HUDEP-2 (cell line): ENCODE measurements at regions not wholly inside any gene's neighbourhood (a gene's known extent, or its start where the extent isn't known, plus 50 kb on each side); places are given as distances from the start of the nearest gene placed in this dataset.

Source experiments
- DNase-seq, 76 experiments: peaks; one replicate each; lab custom pipeline; 2025; ENCODE audit not compliant: unreplicated experiment in 76 of 76; lab: John Stamatoyannopoulos, UW

- DNase-seq = no peak
Observed at GRCh38 chr9:117549444-117549843, 134.6 kb upstream of the ASTN2 start.

- DNase-seq = no peak
Observed at GRCh38 chr9:117548556-117548955, 133.7 kb upstream of the ASTN2 start.

DNA sequence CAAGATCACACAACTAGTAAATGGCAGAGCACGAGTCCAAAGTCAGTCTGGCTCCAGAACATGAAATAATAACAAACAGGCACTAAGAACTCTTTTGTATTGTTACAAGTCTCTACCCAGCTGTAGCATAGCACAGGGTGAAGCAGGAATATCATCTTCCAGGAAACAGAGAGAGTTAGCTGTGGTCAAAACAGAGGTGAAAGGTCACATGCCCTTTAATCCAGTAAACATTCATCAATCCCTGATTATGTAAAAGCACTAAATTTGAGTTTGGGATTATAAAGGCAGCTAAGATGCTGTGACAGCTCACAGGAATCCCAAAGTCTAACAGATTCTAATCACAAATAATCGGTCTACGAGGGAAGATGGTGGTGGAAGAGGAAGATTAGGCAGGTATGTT is 133.0 kb upstream of the ASTN2 start:
- DNase-seq = no peak

DNA sequence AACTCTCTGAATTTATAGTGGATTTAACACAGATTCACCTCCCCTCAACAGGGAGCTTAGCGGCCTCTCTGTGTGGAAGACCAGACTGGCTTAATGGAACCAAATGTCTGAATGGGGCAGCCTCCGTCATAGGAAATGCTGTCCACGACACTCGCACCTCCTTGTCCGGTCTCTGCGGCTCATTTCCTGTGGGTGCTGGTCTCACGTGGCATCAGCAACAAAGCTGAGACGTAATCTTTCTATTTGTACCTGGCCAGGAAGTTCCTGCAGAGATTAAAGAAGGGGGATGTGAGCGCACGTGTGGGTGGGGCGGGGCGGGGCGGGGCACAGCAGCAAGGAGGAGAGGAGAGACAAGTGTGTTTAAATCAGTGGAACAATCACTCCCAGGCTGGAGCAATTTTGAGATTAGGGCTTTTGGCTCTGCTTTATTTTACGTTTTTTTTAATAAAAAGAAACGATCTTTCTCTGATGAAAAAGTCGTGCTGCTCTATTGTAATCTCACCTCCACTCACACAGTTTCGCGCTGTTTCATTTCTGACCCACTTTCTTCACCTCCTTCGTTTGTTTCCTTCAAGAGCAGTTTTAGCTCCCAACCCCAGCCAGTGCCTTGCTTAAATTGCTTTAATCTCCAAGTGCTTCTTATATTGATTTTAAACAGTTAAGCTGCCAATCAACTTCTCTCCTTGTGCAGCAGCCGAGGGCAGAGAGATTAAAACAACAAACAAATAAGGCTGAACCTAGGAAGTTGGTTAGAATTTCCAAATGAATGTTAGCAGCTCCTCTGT is 132.2 kb upstream of the ASTN2 start:
- no peak for DNase-seq

DNA sequence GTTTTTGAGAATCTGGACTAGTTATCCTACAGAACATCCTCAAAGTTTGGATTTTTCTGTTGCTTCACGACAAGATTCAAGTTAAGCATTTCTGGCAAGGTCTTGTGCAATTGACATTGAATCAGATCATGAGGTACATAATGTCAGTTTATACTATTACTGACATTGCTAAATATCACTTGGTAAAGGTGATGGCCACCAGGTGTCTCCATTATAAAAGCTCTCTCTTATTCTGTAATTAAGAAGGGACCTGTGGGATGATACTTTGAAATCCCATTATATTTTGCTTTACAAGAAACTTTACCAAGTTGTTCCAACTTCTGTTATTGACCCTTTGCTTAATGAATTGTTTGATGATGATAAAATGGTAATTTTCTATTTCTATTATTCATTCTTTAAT is 131.0 kb upstream of the ASTN2 start:
- DNase-seq = no peak

DNA sequence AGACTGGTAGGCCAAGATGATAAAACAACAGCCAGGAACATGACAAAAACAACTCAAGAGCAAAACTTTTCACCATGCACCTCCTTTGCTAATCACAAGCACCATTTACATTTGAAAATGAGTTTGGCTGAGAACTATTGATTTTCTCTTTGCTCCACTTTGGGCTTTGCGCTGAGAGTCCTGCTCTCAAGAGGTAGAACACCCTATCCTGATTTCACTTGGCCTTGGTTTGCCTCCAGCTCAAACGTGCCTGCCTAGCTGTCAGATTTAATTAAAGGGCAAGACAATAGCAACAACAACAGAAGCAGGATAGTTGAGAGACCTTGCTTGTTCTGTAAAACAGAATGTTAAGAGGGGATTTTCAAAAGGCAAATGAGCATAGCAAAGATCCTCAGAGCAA is 128.2 kb upstream of the ASTN2 start:
- no peak for DNase-seq

- no peak for DNase-seq
Observed at GRCh38 chr9:117542021-117542420, 127.2 kb upstream of the ASTN2 start.

GRCh38 chr9:117541181-117541580 is 126.3 kb upstream of the ASTN2 start:
- no peak for DNase-seq

- no peak for DNase-seq
Observed at GRCh38 chr9:117535973-117536372, 121.1 kb upstream of the ASTN2 start.

DNA sequence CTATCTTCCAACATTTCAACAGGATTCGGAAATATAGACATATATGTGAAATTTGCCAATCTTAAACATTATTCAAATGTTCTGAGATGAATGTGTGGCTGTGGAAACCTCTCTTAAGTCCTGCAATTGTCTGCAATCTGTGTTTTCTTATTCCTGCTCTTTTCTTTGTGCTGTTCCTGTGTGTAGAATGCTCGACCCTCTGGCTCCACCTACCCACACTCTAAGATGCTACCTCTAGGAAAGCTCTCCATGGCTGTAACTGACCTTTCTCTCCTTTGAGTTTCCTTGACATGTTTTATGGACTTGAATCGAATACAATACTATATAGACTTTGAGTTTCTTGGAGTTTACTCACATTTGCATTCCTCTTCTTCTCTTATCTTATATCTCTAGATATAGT is 120.6 kb upstream of the ASTN2 start:
- DNase-seq = no peak

DNA sequence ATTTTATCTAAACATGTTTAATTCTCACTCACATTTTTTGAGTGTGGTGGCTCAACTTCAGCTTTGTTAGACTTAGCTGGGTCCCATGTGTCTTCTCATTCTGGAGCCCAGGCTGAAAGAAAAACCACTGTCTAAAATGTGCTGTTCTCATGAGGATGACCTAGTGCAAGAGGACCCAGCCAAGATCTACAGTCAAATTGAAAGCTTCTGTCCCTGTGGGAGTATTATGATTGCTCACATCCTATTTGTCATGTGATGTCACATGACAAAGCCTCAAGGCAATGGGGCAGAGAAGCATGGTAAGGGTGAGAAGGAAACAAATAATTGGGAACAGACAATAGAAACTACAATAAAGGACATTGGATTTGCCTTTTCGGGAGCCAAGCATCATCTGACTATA is 113.4 kb upstream of the ASTN2 start:
- DNase-seq = no peak

- no peak for DNase-seq
Observed at GRCh38 chr9:117526674-117527073, 111.8 kb upstream of the ASTN2 start.

GRCh38 chr9:117523531-117524153 is 108.8 kb upstream of the ASTN2 start:
- DNase-seq = no peak

DNA sequence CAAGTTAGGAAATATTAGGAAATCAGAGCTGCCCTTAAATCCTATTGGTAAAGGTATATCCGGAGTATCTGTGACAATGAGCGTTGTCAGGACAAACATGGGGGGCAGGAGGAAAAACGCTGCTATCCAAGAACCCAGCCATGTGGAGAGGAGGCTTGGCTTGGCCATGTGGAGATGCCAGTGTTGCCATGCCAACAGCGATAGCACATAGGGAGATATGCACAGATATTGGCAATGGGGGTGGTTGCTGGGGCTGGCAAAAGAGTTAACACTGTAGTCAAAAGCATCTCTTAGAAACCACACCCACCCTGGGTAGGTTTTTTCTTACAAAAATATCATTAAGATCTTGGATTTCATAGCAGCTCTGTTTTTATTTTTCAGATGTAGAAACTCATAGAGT is 106.4 kb upstream of the ASTN2 start:
- no peak for DNase-seq

DNA sequence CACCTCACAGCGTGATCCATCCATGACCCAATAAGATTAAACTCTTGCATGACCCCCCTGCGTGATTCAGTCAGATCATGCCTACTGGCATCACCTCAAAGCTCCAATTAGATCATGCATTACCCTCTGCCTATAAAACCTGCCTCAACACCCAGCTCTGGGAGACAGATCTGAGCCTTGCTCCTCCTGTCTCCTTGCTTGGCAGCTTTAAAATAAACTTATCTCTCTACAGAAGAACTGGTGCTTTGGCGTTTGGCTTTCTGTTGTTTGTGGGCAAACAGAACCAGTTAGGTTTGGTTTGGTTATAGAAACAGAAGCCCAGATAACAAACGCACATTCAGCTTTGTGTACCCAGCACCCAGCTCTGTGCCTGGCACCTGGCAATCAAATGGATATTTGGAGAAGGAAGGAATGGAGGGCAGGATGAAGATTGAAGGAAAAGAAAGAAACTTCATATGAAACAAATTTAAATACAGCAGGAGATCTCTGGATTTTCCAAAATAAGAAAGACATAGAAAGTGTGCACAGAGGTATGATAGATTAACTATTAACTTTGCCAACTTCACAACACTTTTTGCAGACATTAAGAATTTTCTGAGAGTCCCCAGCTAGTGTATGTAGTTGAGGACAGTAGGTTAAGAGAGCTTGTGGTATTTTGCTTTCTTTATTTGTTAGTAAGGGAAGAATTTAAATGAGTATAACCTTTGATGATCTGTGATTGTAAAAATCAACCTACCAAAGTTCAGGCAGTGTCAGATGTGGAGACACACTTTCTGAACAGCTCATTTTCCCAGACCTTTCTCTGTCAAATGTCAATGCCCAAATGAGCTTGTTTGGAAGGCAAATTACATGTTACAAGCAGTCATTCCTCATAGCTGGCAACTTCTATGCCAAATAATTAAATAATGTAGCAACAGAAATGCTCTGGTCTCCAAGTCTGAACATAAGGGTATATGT is 102.1 kb upstream of the ASTN2 start:
- DNase-seq = no peak

DNA sequence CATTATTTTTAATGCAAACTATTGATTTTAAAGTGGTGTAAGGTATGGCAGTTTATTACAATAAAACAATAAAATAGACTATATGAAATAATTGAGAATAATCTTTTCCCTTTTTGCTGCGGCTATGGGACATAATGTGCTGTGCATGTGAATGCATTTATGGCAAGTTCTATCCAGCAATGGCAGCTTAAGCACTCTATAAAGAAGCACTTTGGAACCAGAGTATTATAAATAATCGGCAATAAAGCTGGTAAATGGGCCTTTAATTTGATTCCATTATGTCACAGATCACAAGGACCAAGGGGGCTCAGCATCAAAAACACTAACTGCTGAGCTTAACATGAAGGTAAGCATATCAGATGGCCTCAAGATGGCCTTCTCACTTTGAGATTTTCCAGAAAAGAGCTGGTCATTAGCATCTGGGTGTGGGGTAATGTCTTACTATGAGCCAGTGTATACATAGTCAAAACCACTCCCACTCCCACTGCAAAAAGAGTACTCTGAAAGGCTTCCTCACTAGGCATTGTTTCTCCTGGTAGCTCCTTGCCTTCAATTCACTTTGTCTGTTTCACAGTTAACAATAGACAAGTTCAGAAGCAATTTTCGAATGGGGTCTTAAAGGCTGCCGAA is 97.1 kb upstream of the ASTN2 start:
- DNase-seq = no peak

DNA sequence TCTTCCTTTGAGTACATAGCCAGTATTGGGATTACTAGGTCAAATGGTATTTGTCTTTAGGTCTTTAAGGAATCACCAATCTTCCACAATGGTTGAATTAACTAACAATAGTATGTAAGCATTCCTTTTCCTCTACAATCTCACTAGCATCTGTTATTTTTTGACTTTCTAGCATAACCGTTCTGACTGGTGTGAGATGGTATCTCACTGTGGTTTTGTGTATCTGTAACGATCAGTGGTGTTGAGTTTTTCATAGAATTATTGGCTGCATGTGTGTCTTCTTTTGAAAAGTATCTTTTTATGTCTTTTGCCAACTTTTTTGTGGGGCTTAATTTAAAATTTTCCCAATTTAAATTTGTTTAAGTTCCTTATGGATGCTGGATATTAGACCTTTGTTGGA is 81.5 kb upstream of the ASTN2 start:
- DNase-seq = no peak

- no peak for DNase-seq
Observed at GRCh38 chr9:117494401-117495090, 79.7 kb upstream of the ASTN2 start.

DNA sequence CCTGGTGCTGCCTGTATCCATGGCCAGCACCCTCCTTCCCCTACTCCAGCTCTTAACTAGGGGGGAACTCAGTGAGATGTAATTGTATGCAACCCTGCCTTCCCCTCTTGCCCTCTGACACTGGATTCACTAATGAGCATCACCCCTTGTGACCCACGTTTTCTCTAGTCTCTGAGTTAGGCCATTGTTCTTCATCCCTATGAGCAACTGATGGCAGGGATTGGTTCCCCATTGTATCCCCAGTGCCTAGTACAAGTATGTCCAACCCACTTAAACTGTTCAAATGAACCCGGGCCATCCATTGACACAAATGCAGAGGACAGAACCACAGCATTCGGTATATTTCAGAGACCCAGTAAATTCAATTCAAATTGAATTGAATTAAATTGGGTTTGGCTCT is 77.6 kb upstream of the ASTN2 start:
- no peak for DNase-seq

GRCh38 chr9:117491491-117491890 is 76.6 kb upstream of the ASTN2 start:
- DNase-seq = no peak
